GM12873 (cell line): ENCODE measurements at regions not wholly inside any gene's neighbourhood (a gene's known extent, or its start where the extent isn't known, plus 50 kb on each side); places are given as distances from the start of the nearest gene placed in this dataset.

Source experiments
- CTCF ChIP-seq: IDR thresholded peaks from 2 replicates; pipeline ENCODE4 v1.5.1; 2012; ENCODE audit warnings: low read depth, mild to moderate bottlenecking, moderate library complexity, low read length, control low read depth; ENCODE audit not compliant: insufficient read depth; ENCODE audit errors: missing control alignments

GRCh38 chr7:124515106-124515830 is 250.3 kb downstream of the GPR37 start:
- no peak for TF ChIP-seq CTCF

GRCh38 chr7:124514471-124514870 is 251.1 kb downstream of the GPR37 start:
- TF ChIP-seq CTCF, result no peak

GRCh38 chr7:124497176-124497575 is 268.4 kb downstream of the GPR37 start:
- TF ChIP-seq CTCF, result no peak

GRCh38 chr7:124489925-124490324 is 275.7 kb downstream of the GPR37 start:
- TF ChIP-seq CTCF, result no peak

GRCh38 chr7:124489082-124489819 is 276.3 kb downstream of the GPR37 start:
- no peak for TF ChIP-seq CTCF

- no peak for TF ChIP-seq CTCF
Measured at GRCh38 chr7:124482229-124482628, 283.4 kb downstream of the GPR37 start.

GRCh38 chr7:124480821-124481290 is 284.7 kb downstream of the GPR37 start:
- TF ChIP-seq CTCF, result no peak
